HEK293T (cell line): ENCODE measurements at regions not wholly inside any gene's neighbourhood (a gene's known extent, or its start where the extent isn't known, plus 50 kb on each side); places are given as distances from the start of the nearest gene placed in this dataset.

Source experiments
- FOXA1 ChIP-seq: fragments of 450-650 bp; IDR thresholded peaks from 2 replicates; pipeline ENCODE4 v1.6.1; 2016; ENCODE audit warnings: mild to moderate bottlenecking
- FOXK2 ChIP-seq: fragments of 450-650 bp; IDR thresholded peaks from 2 replicates; pipeline ENCODE4 v1.6.1; 2016; ENCODE audit warnings: mild to moderate bottlenecking
- SP1 ChIP-seq: fragments of 450-650 bp; IDR thresholded peaks from 2 replicates; pipeline ENCODE4 v1.6.1; 2017

DNA sequence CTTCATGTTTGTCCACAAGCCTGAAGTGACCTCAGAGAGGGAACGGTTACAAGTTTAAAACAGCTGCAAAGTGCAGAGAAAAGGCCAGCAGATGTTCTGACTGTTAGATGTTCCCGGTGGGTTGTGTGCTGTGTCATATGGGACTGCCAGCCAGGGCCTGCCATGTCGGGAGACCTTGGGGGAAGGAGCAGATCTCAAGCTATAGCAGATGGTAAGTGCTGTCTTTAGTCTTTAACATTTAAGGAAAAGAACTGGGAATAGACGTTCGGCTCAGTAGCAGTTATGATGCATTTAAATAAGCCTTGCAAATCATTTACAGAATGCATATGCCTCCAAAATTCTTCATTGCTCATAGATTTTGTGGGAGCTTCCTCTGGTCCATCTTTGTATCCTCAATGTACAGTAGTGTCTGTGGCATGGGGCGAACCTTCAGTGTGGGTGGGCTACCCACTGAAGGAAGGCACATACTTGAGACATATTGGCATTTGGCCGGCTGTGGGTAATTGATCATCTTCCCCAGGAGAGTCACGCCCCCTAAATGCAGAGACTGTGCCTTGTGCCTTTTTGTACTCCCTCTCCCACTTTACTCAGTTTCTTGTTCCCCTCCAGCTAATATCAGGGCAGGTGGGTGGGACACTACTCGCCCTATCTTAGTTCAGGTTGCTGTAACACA, 131.9 kb downstream of the NPIPB5 start:
- no peak for TF ChIP-seq FOXK2
- TF ChIP-seq FOXA1: no peak
- no peak for TF ChIP-seq SP1
